HL-60 (cell line): ENCODE measurements at regions not wholly inside any gene's neighbourhood (a gene's known extent, or its start where the extent isn't known, plus 50 kb on each side); places are given as distances from the start of the nearest gene placed in this dataset.

ENCODE experiments used
- GABPA ChIP-seq: IDR thresholded peaks from 2 replicates; pipeline ENCODE4 v1.6.1; 2012; ENCODE audit warnings: low read depth
- POLR2AphosphoS5 ChIP-seq: IDR thresholded peaks from 2 replicates; pipeline ENCODE4 v1.6.1; 2012; ENCODE audit warnings: low read depth
- REST ChIP-seq: IDR thresholded peaks from 2 replicates; pipeline ENCODE4 v1.6.1; 2012; ENCODE audit warnings: low read depth; ENCODE audit not compliant: insufficient replicate concordance
- SPI1 ChIP-seq: IDR thresholded peaks from 2 replicates; pipeline ENCODE4 v1.6.1; 2012; ENCODE audit warnings: low read depth, mild to moderate bottlenecking, borderline replicate concordance
- TF ChIP-seq, protein P1 (sequence below): IDR thresholded peaks from one replicate; pipeline ENCODE4 v1.5.1; 2011; ENCODE audit warnings: low read length, control low read depth, inconsistent platforms; ENCODE audit not compliant: insufficient read depth

DNA sequence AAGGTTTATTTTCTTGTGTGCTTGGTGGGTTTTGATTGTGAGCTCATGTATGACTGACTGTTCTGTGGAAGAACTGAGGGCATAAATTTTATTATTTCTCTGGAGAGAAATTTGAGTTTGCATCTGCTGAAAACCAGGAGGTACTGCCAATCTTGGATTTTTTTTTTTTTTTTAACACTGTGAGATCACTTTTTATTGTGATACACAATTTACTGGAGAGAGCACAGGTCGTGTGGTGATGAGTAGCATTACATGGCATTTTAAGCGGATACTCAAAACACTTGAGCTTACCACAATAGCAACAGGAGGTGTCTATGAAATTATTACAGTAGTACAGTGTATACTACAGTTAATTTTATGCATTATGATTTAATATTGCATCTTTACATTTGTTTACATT, 237.4 kb downstream of the MFSD1 start:
- TF ChIP-seq, protein P1, sequence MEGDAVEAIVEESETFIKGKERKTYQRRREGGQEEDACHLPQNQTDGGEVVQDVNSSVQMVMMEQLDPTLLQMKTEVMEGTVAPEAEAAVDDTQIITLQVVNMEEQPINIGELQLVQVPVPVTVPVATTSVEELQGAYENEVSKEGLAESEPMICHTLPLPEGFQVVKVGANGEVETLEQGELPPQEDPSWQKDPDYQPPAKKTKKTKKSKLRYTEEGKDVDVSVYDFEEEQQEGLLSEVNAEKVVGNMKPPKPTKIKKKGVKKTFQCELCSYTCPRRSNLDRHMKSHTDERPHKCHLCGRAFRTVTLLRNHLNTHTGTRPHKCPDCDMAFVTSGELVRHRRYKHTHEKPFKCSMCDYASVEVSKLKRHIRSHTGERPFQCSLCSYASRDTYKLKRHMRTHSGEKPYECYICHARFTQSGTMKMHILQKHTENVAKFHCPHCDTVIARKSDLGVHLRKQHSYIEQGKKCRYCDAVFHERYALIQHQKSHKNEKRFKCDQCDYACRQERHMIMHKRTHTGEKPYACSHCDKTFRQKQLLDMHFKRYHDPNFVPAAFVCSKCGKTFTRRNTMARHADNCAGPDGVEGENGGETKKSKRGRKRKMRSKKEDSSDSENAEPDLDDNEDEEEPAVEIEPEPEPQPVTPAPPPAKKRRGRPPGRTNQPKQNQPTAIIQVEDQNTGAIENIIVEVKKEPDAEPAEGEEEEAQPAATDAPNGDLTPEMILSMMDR: no peak
- TF ChIP-seq REST: no peak
- TF ChIP-seq POLR2AphosphoS5: no peak
- no peak for TF ChIP-seq GABPA
- no peak for TF ChIP-seq SPI1
